ENCODE measurements at regions not wholly inside any gene's neighbourhood (a gene's known extent, or its start where the extent isn't known, plus 50 kb on each side); places are given as distances from the start of the nearest gene placed in this dataset.
"Not testable (repeated sequence)": the region's sequence is repeated elsewhere in the genome, so short reads cannot be mapped to it uniquely, and the experiment has no call there.

DNA sequence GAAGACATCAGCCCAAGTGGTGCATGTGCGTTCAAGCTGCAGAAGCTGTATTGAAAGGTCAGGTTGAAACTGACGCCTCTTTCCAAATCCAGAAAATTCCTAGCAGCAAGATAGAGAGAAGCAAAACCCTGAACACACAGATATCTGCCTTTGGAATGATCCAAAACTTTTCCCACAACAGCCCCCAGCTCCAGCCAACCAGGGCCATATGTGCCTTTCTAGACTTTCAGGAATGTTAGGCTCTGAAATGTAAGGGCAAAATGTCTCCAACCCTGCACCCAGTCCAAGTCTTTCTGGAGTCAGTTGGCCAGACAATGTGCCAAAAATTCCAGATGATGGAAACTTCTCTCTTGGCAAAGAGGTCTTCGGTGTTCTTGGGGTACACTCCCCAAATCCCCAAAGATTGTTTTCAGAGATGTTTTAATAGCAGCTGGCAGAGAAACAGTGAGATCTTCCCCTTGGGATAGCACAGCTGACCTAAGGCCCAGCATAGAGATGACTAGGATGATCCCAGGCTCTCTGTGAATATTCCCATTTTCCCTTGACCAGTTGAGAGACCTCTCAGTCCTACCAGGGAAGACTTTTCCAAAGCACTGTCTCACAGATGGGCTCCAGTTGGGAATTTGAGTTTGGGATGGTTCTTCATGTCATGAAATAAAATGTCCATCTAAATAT lies 440.4 kb upstream of the CD180 start:
- H3K27ac ChIP-seq, result peak overlapping the region; percentile 51; the same call in 1 of the 2 replicates
- TF ChIP-seq, protein P1, sequence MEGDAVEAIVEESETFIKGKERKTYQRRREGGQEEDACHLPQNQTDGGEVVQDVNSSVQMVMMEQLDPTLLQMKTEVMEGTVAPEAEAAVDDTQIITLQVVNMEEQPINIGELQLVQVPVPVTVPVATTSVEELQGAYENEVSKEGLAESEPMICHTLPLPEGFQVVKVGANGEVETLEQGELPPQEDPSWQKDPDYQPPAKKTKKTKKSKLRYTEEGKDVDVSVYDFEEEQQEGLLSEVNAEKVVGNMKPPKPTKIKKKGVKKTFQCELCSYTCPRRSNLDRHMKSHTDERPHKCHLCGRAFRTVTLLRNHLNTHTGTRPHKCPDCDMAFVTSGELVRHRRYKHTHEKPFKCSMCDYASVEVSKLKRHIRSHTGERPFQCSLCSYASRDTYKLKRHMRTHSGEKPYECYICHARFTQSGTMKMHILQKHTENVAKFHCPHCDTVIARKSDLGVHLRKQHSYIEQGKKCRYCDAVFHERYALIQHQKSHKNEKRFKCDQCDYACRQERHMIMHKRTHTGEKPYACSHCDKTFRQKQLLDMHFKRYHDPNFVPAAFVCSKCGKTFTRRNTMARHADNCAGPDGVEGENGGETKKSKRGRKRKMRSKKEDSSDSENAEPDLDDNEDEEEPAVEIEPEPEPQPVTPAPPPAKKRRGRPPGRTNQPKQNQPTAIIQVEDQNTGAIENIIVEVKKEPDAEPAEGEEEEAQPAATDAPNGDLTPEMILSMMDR (conservative IDR thresholded peaks at IDR 0.05), result no peak

- TF ChIP-seq, protein P1 (conservative IDR thresholded peaks at IDR 0.05), result no peak
- H3K27ac ChIP-seq, result peak overlapping the region; percentile 51
Measured at GRCh38 chr5:67636091-67636490, 439.5 kb upstream of the CD180 start.

- not testable (repeated sequence) for H3K27ac ChIP-seq
Measured at GRCh38 chr5:67627079-67627478, 430.5 kb upstream of the CD180 start.

- TF ChIP-seq, protein P1 (conservative IDR thresholded peaks at IDR 0.05), result no peak
- H3K27ac ChIP-seq, result no peak overlapping the region
Measured at GRCh38 chr5:67623078-67623477, 426.5 kb upstream of the CD180 start.

- TF ChIP-seq, protein P1 (conservative IDR thresholded peaks at IDR 0.05), result no peak
- H3K27ac ChIP-seq, result no peak overlapping the region
Measured at GRCh38 chr5:67620424-67621397, 424.1 kb upstream of the CD180 start.

DNA sequence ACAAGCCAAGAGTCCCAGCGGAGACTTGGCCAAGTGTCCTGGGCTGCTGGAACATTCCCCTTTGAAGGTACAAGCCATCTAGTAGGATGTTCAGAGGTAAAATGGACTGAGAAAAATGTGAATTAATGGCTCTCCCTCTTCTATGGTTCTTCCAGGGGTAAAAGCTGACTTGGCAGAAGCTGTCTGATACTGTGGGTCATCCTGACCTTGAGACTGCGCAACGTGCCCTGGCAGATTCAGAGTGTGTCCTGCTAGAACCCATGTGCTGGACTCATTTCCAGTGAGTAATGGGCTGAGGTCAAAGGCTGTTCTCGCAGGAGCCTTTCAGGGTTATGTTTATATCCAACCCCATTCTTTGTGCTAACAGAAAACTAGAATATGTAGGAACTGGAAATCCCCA lies 423.0 kb upstream of the CD180 start:
- TF ChIP-seq, protein P1 (conservative IDR thresholded peaks at IDR 0.05), result no peak
- no peak overlapping the region for H3K27ac ChIP-seq

GRCh38 chr5:67619235-67619634 lies 422.6 kb upstream of the CD180 start:
- TF ChIP-seq, protein P1 (conservative IDR thresholded peaks at IDR 0.05), result no peak

More at GRCh38 chr5:67619235-67619634, 422.6 kb upstream of the CD180 start:
- no peak overlapping the region for H3K27ac ChIP-seq

Measured in VCaP (cell line).